ENCODE measurements at regions not wholly inside any gene's neighbourhood (a gene's known extent, or its start where the extent isn't known, plus 50 kb on each side); places are given as distances from the start of the nearest gene placed in this dataset.

- TF ChIP-seq, protein P1, sequence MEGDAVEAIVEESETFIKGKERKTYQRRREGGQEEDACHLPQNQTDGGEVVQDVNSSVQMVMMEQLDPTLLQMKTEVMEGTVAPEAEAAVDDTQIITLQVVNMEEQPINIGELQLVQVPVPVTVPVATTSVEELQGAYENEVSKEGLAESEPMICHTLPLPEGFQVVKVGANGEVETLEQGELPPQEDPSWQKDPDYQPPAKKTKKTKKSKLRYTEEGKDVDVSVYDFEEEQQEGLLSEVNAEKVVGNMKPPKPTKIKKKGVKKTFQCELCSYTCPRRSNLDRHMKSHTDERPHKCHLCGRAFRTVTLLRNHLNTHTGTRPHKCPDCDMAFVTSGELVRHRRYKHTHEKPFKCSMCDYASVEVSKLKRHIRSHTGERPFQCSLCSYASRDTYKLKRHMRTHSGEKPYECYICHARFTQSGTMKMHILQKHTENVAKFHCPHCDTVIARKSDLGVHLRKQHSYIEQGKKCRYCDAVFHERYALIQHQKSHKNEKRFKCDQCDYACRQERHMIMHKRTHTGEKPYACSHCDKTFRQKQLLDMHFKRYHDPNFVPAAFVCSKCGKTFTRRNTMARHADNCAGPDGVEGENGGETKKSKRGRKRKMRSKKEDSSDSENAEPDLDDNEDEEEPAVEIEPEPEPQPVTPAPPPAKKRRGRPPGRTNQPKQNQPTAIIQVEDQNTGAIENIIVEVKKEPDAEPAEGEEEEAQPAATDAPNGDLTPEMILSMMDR (IDR thresholded peaks at IDR 0.05; ENCODE audit: low read length) = no peak
- TF ChIP-seq EZH2 (optimal IDR thresholded peaks at IDR 0.05; ENCODE audit: low read depth, low read length) = no peak
Observed at GRCh38 chr13:74751739-74752138, 617.5 kb upstream of the KLF12 start.
